ENCODE measurements at regions not wholly inside any gene's neighbourhood (a gene's known extent, or its start where the extent isn't known, plus 50 kb on each side); places are given as distances from the start of the nearest gene placed in this dataset.

DNA sequence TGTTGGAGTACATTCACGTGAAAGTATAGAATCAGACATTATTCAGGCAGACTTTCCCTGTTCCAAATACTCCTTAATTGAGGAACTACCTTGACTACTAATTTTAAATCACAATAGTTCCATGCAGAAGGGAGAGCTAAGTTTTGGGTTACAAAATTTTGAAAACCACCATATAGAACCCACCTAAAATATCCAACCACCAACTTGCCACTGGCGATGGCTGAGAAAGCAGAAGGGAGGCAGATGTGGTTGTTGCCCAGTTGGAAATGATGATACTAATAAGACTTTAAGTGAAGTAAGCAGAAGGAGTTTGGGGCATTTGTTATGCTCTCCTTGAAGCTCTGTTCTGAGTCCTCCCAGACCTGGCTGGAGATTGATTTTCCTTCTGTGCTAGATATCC is 190.7 kb downstream of the HLX start:
- Histone ChIP-seq H3K4me2 (ENCODE audit: control insufficient read depth, insufficient read depth) (peak overlapping the region; percentile 64), H3K27ac (ENCODE audit: control insufficient read depth, insufficient read depth) (peak overlapping the region; percentile 89), H2AFZ (ENCODE audit: control insufficient read depth, low read depth, low read length) (no peak overlapping the region), H4K20me1 (ENCODE audit: control insufficient read depth, insufficient read depth) (no peaks in the 10 kb centered on the region), H3K4me1 (ENCODE audit: control insufficient read depth, insufficient read depth, low read length) (peaks cover 34% of the 10 kb centered on the region), H3K9ac (ENCODE audit: control insufficient read depth, insufficient read depth, low read length) (no peak overlapping the region), H3K4me3 (0 out of 2 replicates have a peak overlapping the region, but pooled peaks have one; percentile 1), H3K9me3 (replicated peaks; ENCODE audit: control insufficient read depth, insufficient read depth, low read length) (peaks cover 7% of the 10 kb centered on the region), H3K27me3 (replicated peaks in 1 of 2; ENCODE audit: control insufficient read depth in 2 of 2, insufficient read depth in 2 of 2, low read length in 1 of 2) (no peaks in the 10 kb centered on the region), H3K36me3 (ENCODE audit: control insufficient read depth in 2 of 2, insufficient read depth in 2 of 2, low read length in 1 of 2) (no peaks in the 10 kb centered on the region; a peak in 1 of 4 replicates), H3K79me2 (ENCODE audit: control insufficient read depth, insufficient read depth, low read length) (no peaks in the 10 kb centered on the region)
- CTCF ChIA-PET, result interaction anchor here (0.8 to 3.7 kb wide), 11 partner anchors 18 to 308 kb away, joined by 3 to 18 read pairs (median 4); no protein-coding TSS in a partner anchor
- ATAC-seq (peak; percentile 6; the same call in 2 of the 3 replicates), FAIRE-seq (no peak), DNase-seq (ENCODE audit: low read depth, low spot score) (no peak)
- RAD21 ChIA-PET (ENCODE audit: unreplicated experiment), result interaction anchor here (1.2 to 5.2 kb wide), 12 partner anchors 9 to 191 kb away, joined by 3 to 53 read pairs (median 6); partner anchors contain the start of gene HLX
- 25% methylated on average over 2 of the region's 2 CpGs for WGBS (ENCODE audit: insufficient coverage, insufficient replicate concordance, low lambda C conversion rate, missing lambda C conversion rate)
- in situ Hi-C loops (cut with MboI), result no loop called here
- intact Hi-C loops (cut with micrococcal nuclease; ENCODE audit: unreplicated experiment), result loop anchor here (1.0 to 2.0 kb wide), 5 partner anchors 24 to 191 kb away; partner anchors contain the start of gene HLX
- SMC1A ChIA-PET (ENCODE audit: uncharacterized antibody, unreplicated experiment), result interaction anchor here (0.5 to 3.9 kb wide), 21 partner anchors 10 to 192 kb away, joined by 3 to 46 read pairs (median 4); no protein-coding TSS in a partner anchor
- POLR2A ChIA-PET, result interaction anchor here (0.8 to 3.1 kb wide), 6 partner anchors 22 to 113 kb away, joined by 3 to 22 read pairs (median 4); no protein-coding TSS in a partner anchor
- no TSS peak for BruUV-seq (replicated peaks)
- no peak for TF ChIP-seq BHLHE40 (IDR thresholded peaks at IDR 0.05; ENCODE audit: borderline replicate concordance in 1 of 2, low read depth in 2 of 2, low read length in 1 of 2)
- TF ChIP-seq, protein P1, sequence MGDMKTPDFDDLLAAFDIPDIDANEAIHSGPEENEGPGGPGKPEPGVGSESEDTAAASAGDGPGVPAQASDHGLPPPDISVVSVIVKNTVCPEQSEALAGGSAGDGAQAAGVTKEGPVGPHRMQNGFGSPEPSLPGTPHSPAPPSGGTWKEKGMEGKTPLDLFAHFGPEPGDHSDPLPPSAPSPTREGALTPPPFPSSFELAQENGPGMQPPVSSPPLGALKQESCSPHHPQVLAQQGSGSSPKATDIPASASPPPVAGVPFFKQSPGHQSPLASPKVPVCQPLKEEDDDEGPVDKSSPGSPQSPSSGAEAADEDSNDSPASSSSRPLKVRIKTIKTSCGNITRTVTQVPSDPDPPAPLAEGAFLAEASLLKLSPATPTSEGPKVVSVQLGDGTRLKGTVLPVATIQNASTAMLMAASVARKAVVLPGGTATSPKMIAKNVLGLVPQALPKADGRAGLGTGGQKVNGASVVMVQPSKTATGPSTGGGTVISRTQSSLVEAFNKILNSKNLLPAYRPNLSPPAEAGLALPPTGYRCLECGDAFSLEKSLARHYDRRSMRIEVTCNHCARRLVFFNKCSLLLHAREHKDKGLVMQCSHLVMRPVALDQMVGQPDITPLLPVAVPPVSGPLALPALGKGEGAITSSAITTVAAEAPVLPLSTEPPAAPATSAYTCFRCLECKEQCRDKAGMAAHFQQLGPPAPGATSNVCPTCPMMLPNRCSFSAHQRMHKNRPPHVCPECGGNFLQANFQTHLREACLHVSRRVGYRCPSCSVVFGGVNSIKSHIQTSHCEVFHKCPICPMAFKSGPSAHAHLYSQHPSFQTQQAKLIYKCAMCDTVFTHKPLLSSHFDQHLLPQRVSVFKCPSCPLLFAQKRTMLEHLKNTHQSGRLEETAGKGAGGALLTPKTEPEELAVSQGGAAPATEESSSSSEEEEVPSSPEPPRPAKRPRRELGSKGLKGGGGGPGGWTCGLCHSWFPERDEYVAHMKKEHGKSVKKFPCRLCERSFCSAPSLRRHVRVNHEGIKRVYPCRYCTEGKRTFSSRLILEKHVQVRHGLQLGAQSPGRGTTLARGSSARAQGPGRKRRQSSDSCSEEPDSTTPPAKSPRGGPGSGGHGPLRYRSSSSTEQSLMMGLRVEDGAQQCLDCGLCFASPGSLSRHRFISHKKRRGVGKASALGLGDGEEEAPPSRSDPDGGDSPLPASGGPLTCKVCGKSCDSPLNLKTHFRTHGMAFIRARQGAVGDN (IDR thresholded peaks at IDR 0.05), result 0 out of 2 replicates have a peak, but pooled peaks have one; percentile 16
- TF ChIP-seq SMARCA5 (IDR thresholded peaks at IDR 0.05), result peak; percentile 64; the same call in 1 of the 2 replicates
- TF ChIP-seq, protein P2, sequence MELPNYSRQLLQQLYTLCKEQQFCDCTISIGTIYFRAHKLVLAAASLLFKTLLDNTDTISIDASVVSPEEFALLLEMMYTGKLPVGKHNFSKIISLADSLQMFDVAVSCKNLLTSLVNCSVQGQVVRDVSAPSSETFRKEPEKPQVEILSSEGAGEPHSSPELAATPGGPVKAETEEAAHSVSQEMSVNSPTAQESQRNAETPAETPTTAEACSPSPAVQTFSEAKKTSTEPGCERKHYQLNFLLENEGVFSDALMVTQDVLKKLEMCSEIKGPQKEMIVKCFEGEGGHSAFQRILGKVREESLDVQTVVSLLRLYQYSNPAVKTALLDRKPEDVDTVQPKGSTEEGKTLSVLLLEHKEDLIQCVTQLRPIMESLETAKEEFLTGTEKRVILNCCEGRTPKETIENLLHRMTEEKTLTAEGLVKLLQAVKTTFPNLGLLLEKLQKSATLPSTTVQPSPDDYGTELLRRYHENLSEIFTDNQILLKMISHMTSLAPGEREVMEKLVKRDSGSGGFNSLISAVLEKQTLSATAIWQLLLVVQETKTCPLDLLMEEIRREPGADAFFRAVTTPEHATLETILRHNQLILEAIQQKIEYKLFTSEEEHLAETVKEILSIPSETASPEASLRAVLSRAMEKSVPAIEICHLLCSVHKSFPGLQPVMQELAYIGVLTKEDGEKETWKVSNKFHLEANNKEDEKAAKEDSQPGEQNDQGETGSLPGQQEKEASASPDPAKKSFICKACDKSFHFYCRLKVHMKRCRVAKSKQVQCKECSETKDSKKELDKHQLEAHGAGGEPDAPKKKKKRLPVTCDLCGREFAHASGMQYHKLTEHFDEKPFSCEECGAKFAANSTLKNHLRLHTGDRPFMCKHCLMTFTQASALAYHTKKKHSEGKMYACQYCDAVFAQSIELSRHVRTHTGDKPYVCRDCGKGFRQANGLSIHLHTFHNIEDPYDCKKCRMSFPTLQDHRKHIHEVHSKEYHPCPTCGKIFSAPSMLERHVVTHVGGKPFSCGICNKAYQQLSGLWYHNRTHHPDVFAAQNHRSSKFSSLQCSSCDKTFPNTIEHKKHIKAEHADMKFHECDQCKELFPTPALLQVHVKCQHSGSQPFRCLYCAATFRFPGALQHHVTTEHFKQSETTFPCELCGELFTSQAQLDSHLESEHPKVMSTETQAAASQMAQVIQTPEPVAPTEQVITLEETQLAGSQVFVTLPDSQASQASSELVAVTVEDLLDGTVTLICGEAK (IDR thresholded peaks at IDR 0.05; ENCODE audit: borderline replicate concordance), result peak; percentile 24; the same call in 1 of the 2 replicates
- TF ChIP-seq RUNX3 (IDR thresholded peaks at IDR 0.05; ENCODE audit: low read length), result no peak
- no peak for TF ChIP-seq SUPT20H (IDR thresholded peaks at IDR 0.05; ENCODE audit: borderline replicate concordance, control insufficient read depth, low read depth, low read length)
- no peak for TF ChIP-seq DPF2 (IDR thresholded peaks at IDR 0.05)
- TF ChIP-seq SIX5 (IDR thresholded peaks at IDR 0.05; ENCODE audit: low read depth, low read length, severe bottlenecking), result no peak
- TF ChIP-seq NR2F1 (conservative IDR thresholded peaks at IDR 0.05), result no peak
- no peak for TF ChIP-seq RFX5 (IDR thresholded peaks at IDR 0.05; ENCODE audit: low read depth, low read length)
